Kidney (tissue), 13 donors: ENCODE measurements at regions not wholly inside any gene's neighbourhood (a gene's known extent, or its start where the extent isn't known, plus 50 kb on each side); places are given as distances from the start of the nearest gene placed in this dataset.

Experiments used
- DNase-seq, 5 donors: peaks; one replicate each; pipeline ENCODE4 v3.0.0-alpha.2; 2013 to 2020
- FAIRE-seq: peaks from 2 replicates; lab custom pipeline; 2012; peaks lifted over from hg19 to GRCh38; lab: Jason Lieb, UNC
- H3K27ac ChIP-seq, 2 donors: one replicate each; pipeline ENCODE4 v1.7.0; 2013; ENCODE audit warnings: low read depth in 2 of 2, low read length in 2 of 2, inconsistent platforms in 1 of 2
- H3K27me3 ChIP-seq: one replicate; pipeline ENCODE4 v1.7.1; 2013; ENCODE audit warnings: low read length, inconsistent platforms; ENCODE audit not compliant: control insufficient read depth, insufficient read depth
- H3K36me3 ChIP-seq, 3 donors: one replicate each; pipeline versions ENCODE4 v1.7.0 to v1.7.1; 2013; ENCODE audit warnings: low read length in 3 of 3, control low read depth in 1 of 3, inconsistent platforms in 1 of 3; ENCODE audit not compliant: insufficient read depth in 3 of 3, control insufficient read depth in 2 of 3
- H3K4me1 ChIP-seq, 3 donors: one replicate each; pipeline versions ENCODE4 v1.7.0 to v1.7.1; 2013; ENCODE audit warnings: low read length in 3 of 3, inconsistent platforms in 1 of 3, low read depth in 1 of 3; ENCODE audit not compliant: control insufficient read depth in 2 of 3, insufficient read depth in 2 of 3
- H3K4me3 ChIP-seq, 3 donors: one replicate each; pipeline versions ENCODE4 v1.7.0 to v1.8.1; 2013; ENCODE audit warnings: low read length in 3 of 3, control low read depth in 1 of 3, inconsistent platforms in 1 of 3
- H3K9ac ChIP-seq, 3 donors: one replicate each; pipeline versions ENCODE4 v1.7.0 to v1.7.1; 2013; ENCODE audit warnings: low read length in 3 of 3, control low read depth in 1 of 3, inconsistent platforms in 1 of 3
- H3K9me3 ChIP-seq, 3 donors: one replicate each; pipeline versions ENCODE4 v1.7.0 to v1.7.1; 2013; ENCODE audit warnings: low read length in 3 of 3, control low read depth in 1 of 3, inconsistent platforms in 1 of 3; ENCODE audit not compliant: control insufficient read depth in 2 of 3, insufficient read depth in 1 of 3
- CTCF ChIP-seq: IDR thresholded peaks from 3 replicates; pipeline ENCODE4 v1.5.1; 2012; ENCODE audit warnings: mild to moderate bottlenecking, moderate library complexity, borderline replicate concordance; ENCODE audit not compliant: insufficient read depth; ENCODE audit errors: extremely low read depth
- intact Hi-C: fragments of 100-400 bp; cut with DNase I; formaldehyde crosslinking; loops from one replicate; pipeline ENCODE4 v1.11.1; 2022
- donor health status: control.
- donor health status: control.
- donor health status: control.
- donor health status: control.
- donor health status: control.
- donor health status: DM: yes; HTN: yes; CAD: no.
- donor health status: Normal renal cell carcinoma (clear cell type).

- TF ChIP-seq CTCF: no peak
- peaks cover 0 to 3% (median 0%) of the 10 kb centered on the region in 3 donors for H3K9me3 ChIP-seq
- DNase-seq: no peak
- no peaks in the 10 kb centered on the region for H3K4me1 ChIP-seq
- no peak for FAIRE-seq
- H3K4me3 ChIP-seq: no peak overlapping the region
- H3K27me3 ChIP-seq: no peaks in the 10 kb centered on the region
- no peaks in the 10 kb centered on the region for H3K36me3 ChIP-seq
- intact Hi-C loops: no loop called here
- no peak overlapping the region for H3K9ac ChIP-seq
- no peak overlapping the region for H3K27ac ChIP-seq
These were observed 796.3 kb upstream of the MAP3K7 start for GRCh38 chr6:91383207-91383606.

- FAIRE-seq: no peak
- DNase-seq: no peak
- Histone ChIP-seq H3K4me1 (no peaks in the 10 kb centered on the region), H3K27ac (no peak overlapping the region), H3K9me3 (no peaks in the 10 kb centered on the region), H3K4me3 (no peak overlapping the region), H3K9ac (no peak overlapping the region), H3K27me3 (no peaks in the 10 kb centered on the region), H3K36me3 (no peaks in the 10 kb centered on the region)
- intact Hi-C loops: no loop called here
- TF ChIP-seq CTCF: no peak
These were observed 789.8 kb upstream of the MAP3K7 start for GRCh38 chr6:91376686-91377085.

GRCh38 chr6:91366781-91367180 lies 779.9 kb upstream of the MAP3K7 start:
- FAIRE-seq (no peak), DNase-seq (no peak)
- Histone ChIP-seq H3K9me3 (no peaks in the 10 kb centered on the region), H3K27ac (no peak overlapping the region), H3K9ac (no peak overlapping the region), H3K36me3 (no peaks in the 10 kb centered on the region), H3K27me3 (no peaks in the 10 kb centered on the region), H3K4me1 (no peaks in the 10 kb centered on the region), H3K4me3 (no peak overlapping the region)
- TF ChIP-seq CTCF: no peak
- intact Hi-C loops: no loop called here

- no peak for TF ChIP-seq CTCF
- H3K27me3 ChIP-seq: no peaks in the 10 kb centered on the region
- no peak overlapping the region for H3K4me3 ChIP-seq
- no peaks in the 10 kb centered on the region for H3K36me3 ChIP-seq
- no peak for FAIRE-seq
- H3K27ac ChIP-seq: no peak overlapping the region
- H3K9ac ChIP-seq: no peak overlapping the region
- DNase-seq: no peak
- H3K4me1 ChIP-seq: no peaks in the 10 kb centered on the region
- H3K9me3 ChIP-seq: no peaks in the 10 kb centered on the region
- intact Hi-C loops: no loop called here
These were observed 772.1 kb upstream of the MAP3K7 start for GRCh38 chr6:91358986-91359385.
